VCaP (cell line): ENCODE measurements at regions not wholly inside any gene's neighbourhood (a gene's known extent, or its start where the extent isn't known, plus 50 kb on each side); places are given as distances from the start of the nearest gene placed in this dataset.

Source experiments
- H3K27ac ChIP-seq: fragments of 450-650 bp; 2 replicates; pipeline ENCODE4 v1.5.1; 2017
- CTCF ChIP-seq: fragments of 450-650 bp; conservative IDR thresholded peaks from 2 replicates; pipeline ENCODE4 v1.5.1; 2017; ENCODE audit warnings: mild to moderate bottlenecking, moderate library complexity

GRCh38 chr6:153944201-153944600 lies 94.8 kb upstream of the OPRM1 start:
- no peak overlapping the region for H3K27ac ChIP-seq
- no peak for TF ChIP-seq CTCF

DNA sequence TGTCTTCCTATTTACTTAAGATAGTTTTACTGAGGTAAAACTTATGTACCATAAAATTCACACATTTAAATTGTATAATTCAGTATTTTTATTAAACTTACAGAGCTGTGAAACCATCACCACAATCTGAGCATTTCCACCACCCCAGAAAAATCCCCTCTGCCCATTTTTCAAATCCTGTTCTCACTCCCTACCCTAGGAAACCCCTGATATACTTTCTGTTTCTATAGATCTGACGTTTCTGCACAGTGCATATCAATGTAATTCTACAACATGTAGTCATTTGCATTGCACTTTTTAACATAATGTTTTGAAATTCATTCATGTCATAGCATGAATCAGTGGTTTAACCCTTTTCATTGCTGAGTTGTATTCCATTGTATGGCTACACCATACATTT lies 96.7 kb upstream of the OPRM1 start:
- H3K27ac ChIP-seq: no peak overlapping the region
- TF ChIP-seq CTCF: no peak

DNA sequence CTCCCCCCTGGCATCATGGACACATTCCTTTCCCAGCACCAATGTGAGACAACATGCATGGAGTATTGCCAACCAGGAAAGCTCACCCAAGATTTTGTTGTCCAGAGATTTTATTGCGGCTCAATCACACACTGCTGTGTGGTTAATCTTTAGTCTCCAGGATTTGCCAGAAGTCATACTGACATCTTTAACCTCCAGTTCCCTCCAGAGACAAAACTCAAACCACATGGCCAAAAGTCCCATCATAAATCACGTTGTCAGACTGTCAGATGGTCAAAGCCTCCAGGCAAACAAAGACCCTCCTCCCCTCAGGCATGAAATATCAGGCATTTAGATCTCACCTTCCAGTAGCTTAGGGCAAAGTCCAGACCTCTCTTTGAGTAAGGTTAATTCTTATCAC lies 97.3 kb upstream of the OPRM1 start:
- TF ChIP-seq CTCF: no peak
- H3K27ac ChIP-seq: no peak overlapping the region

DNA sequence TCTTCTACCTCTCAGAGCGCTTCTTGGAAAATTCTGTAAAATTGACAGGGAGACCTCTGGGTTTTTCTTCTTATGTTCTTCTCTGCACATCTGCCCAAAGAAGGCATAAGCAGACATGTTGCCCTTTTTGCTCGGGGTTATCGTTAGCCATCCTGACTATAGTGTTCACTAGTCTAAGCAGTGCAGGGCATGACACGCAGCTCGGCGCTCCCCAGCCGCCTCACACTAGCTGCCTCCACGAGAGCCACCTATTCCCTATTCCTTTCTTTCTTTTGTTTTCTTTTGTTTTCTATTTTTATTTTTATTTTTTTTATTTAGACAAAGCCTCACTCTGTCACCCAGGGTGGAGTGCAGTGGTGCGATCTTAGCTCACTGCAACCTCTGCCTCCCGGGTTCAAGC lies 100.2 kb upstream of the OPRM1 start:
- no peak overlapping the region for H3K27ac ChIP-seq
- TF ChIP-seq CTCF: no peak

- H3K27ac ChIP-seq: no peak overlapping the region
Measured at GRCh38 chr6:153931431-153931830, 107.6 kb upstream of the OPRM1 start.

DNA sequence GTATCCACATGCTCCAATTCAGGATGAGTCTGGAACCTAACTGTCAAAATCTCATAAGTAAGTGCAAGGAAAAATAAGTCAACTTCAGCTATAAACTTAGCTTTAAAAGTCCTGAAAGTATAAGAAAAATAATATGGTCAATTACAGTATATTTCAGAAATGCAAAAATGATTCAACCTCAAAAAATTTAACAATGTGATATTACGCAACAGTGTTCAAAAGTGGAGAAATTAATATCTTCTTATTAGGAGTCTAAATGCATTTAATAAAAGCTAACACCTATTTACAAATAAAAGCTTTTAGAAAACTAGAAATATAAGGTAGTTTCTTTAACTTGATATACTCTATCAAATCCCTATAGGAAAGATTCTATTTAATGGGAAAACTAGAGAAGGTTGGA lies 111.2 kb upstream of the OPRM1 start:
- no peak for TF ChIP-seq CTCF

More at GRCh38 chr6:153931431-153931830, 107.6 kb upstream of the OPRM1 start:
- no peak for TF ChIP-seq CTCF

GRCh38 chr6:153898360-153899059 lies 140.5 kb upstream of the OPRM1 start:
- TF ChIP-seq CTCF: no peak
- no peak overlapping the region for H3K27ac ChIP-seq

More for the DNA sequence above, 111.2 kb upstream of the OPRM1 start:
- H3K27ac ChIP-seq: no peak overlapping the region
